HepG2 (cell line): ENCODE measurements at regions not wholly inside any gene's neighbourhood (a gene's known extent, or its start where the extent isn't known, plus 50 kb on each side); places are given as distances from the start of the nearest gene placed in this dataset.

Source experiments
- ATAC-seq: fragments of 200-7000 bp; cut with Tn5 transposase; 3 replicates; pipeline ENCODE4 v1.9.1; 2020; ENCODE audit warnings: mild to moderate bottlenecking, moderate library complexity
- BruUV-seq: library from RNA; stranded (reverse); fragments of 400-500 nt; replicated peaks from 2 replicates; lab custom pipeline; 2021; lab: Mats Ljungman, UMichigan
- CTCF ChIA-PET: fragments of 300-600 bp; formaldehyde crosslinking; extraction: SDS; loops from one replicate; lab custom pipeline; 2021; ENCODE audit warnings: low total read pairs, inconsistent platforms, low intra/inter-chr PET ratio; lab: Yijun Ruan, JAX
- POLR2A ChIA-PET: fragments of 350-600 bp; sonication (Branson Sonifier 250); formaldehyde crosslinking; loops from one replicate; lab custom pipeline; 2020; ENCODE audit warnings: antibody characterized with exemption, inconsistent platforms; lab: Yijun Ruan, JAX
- DNase-seq: peaks from one replicate; pipeline ENCODE4 v3.0.0-alpha.2; 2015; ENCODE audit warnings: low spot score
- FAIRE-seq: peaks from 3 replicates; lab custom pipeline; 2011; peaks lifted over from hg19 to GRCh38; lab: Jason Lieb, UNC
- H2AFZ ChIP-seq: one replicate; pipeline ENCODE4 v1.6.1; 2011; ENCODE audit warnings: low read length, inconsistent platforms
- H3K27ac ChIP-seq: fragments of 300-600 bp; 3 replicates; pipeline ENCODE4 v1.8.0; 2011; ENCODE audit warnings: mixed run types, mild to moderate bottlenecking, mixed read lengths, low read length, inconsistent platforms; ENCODE audit not compliant: insufficient read depth; ENCODE audit errors: extremely low read length
- H3K27me3 ChIP-seq, 2 experiments: fragments of 200-600 bp in 1 of 2; 2 replicates in 1 of 2; 3 replicates in 1 of 2; pipeline versions ENCODE4 v1.6.0 to v1.8.0; 2011; ENCODE audit warnings: low read length in 2 of 2, mild to moderate bottlenecking in 2 of 2, moderate library complexity in 2 of 2, inconsistent platforms in 1 of 2; ENCODE audit not compliant: insufficient read depth in 2 of 2, control insufficient read depth in 1 of 2
- H3K36me3 ChIP-seq, 2 experiments: fragments of 200-600 bp in 1 of 2; replicated peaks in 1 of 2; 2 replicates in 1 of 2; 3 replicates in 1 of 2; pipeline versions ENCODE4 v1.5.1 to v1.8.0; 2011; ENCODE audit warnings: low read length in 2 of 2, inconsistent platforms in 1 of 2; ENCODE audit not compliant: insufficient read depth in 2 of 2, control insufficient read depth in 1 of 2
- H3K4me1 ChIP-seq: 2 replicates; pipeline ENCODE4 v1.5.1; 2012; ENCODE audit warnings: low read length, inconsistent platforms; ENCODE audit not compliant: insufficient read depth
- H3K4me2 ChIP-seq: 2 replicates; pipeline ENCODE4 v1.6.0; 2011; ENCODE audit warnings: low read depth, low read length, inconsistent platforms
- H3K4me3 ChIP-seq, 3 experiments: fragments of 200-600 bp in 1 of 3; sonication (generic), shearing (Covaris generic) in 1 of 3; replicated peaks in 1 of 3; 2 replicates each; pipeline ENCODE4 v1.5.1; 2011 to 2016; ENCODE audit warnings: low read length in 3 of 3, inconsistent platforms in 2 of 3, low read depth in 2 of 3, mild to moderate bottlenecking in 2 of 3, control low read depth in 1 of 3, mixed read lengths in 1 of 3; ENCODE audit not compliant: insufficient read depth in 1 of 3
- H3K79me2 ChIP-seq: one replicate; pipeline ENCODE4 v1.6.1; 2011; ENCODE audit warnings: low read length, inconsistent platforms; ENCODE audit not compliant: insufficient read depth
- H3K9ac ChIP-seq: 2 replicates; pipeline ENCODE4 v1.6.0; 2011; ENCODE audit warnings: mild to moderate bottlenecking, low read depth, low read length, inconsistent platforms; ENCODE audit not compliant: insufficient read depth
- H3K9me3 ChIP-seq: 2 replicates; pipeline ENCODE4 v1.5.1; 2012; ENCODE audit warnings: mild to moderate bottlenecking, low read length
- H4K20me1 ChIP-seq: 2 replicates; pipeline ENCODE4 v1.6.0; 2011; ENCODE audit warnings: inconsistent platforms, mild to moderate bottlenecking, low read length, moderate library complexity; ENCODE audit not compliant: insufficient read depth
- ASH2L ChIP-seq: fragments of 300-600, 200-600 bp; sonication (generic); IDR thresholded peaks from 2 replicates; pipeline ENCODE4 v1.7.0; 2017; ENCODE audit warnings: low read depth, mild to moderate bottlenecking, moderate library complexity, mixed read lengths, low read length; ENCODE audit not compliant: insufficient read length
- CHD2 ChIP-seq: IDR thresholded peaks from 2 replicates; pipeline ENCODE4 v1.6.1; 2011; ENCODE audit warnings: low read depth, low read length, improper control_type of control experiment
- FOXP1 ChIP-seq, 2 experiments: fragments of 450-650 bp in 1 of 2; IDR thresholded peaks; 2 replicates each; pipeline ENCODE4 v1.6.1; 2017 to 2018; ENCODE audit warnings: antibody characterized with exemption in 1 of 2
- HDAC6 ChIP-seq: fragments of 200-600 bp; sonication (generic); IDR thresholded peaks from 2 replicates; pipeline ENCODE4 v1.7.0; 2017; ENCODE audit warnings: mild to moderate bottlenecking, antibody characterized with exemption, low read length, low read depth
- MLXIP ChIP-seq: sonication (generic); formaldehyde crosslinking; IDR thresholded peaks from 2 replicates; pipeline ENCODE4 v1.9.0; 2021; ENCODE audit warnings: missing genetic modification reagents, borderline replicate concordance
- MTERF4 ChIP-seq: sonication (generic); formaldehyde crosslinking; IDR thresholded peaks from 2 replicates; pipeline ENCODE4 v1.8.0; 2023; ENCODE audit warnings: mild to moderate bottlenecking, missing genetic modification reagents
- RAD21 ChIP-seq: fragments of 450-650 bp; formaldehyde crosslinking; IDR thresholded peaks from 2 replicates; pipeline ENCODE4 v1.5.0; 2020; ENCODE audit warnings: mild to moderate bottlenecking
- RFXANK ChIP-seq: IDR thresholded peaks from 2 replicates; pipeline ENCODE4 v1.6.1; 2016
- ZNF383 ChIP-seq: sonication (generic); formaldehyde crosslinking; IDR thresholded peaks from 2 replicates; pipeline ENCODE4 v1.4.0; 2020; ENCODE audit warnings: missing genetic modification reagents, mild to moderate bottlenecking, borderline replicate concordance
- WGBS: methylation state at CpG from one replicate; pipeline ENCODE4 v1.1.6; 2017; ENCODE audit warnings: low lambda C conversion rate; 5-methylcytosine and 5-hydroxymethylcytosine counted together
- in situ Hi-C: cut with HindIII; loops from 2 replicates; pipeline ENCODE4 v1.10.0; 2017; ENCODE audit warnings: low pct_unique_long_range_greater_than_20kb; ENCODE audit not compliant: extremely low pct_ligation_motif_present
- intact Hi-C: fragments of 100-400 bp; cut with micrococcal nuclease; formaldehyde crosslinking; loops from one replicate; pipeline ENCODE4 v1.10.0; 2022; ENCODE audit not compliant: unreplicated experiment

- H3K4me1 ChIP-seq: no peaks in the 10 kb centered on the region
- no peak overlapping the region for H3K4me2 ChIP-seq
- CTCF ChIA-PET: no interaction called here
- H2AFZ ChIP-seq: no peak overlapping the region
- H3K79me2 ChIP-seq: no peaks in the 10 kb centered on the region
- ATAC-seq (no peak), DNase-seq (no peak), FAIRE-seq (no peak)
- H3K4me3 ChIP-seq: no peak overlapping the region
- TF ChIP-seq MLXIP (CRISPR knock-in tag) (no peak), RFXANK (CRISPR knock-in tag) (no peak), ASH2L (no peak), MTERF4 (no peak), HDAC6 (no peak), FOXP1 (IDR thresholded peaks at IDR 0.05) (no peak), FOXP1 (CRISPR knock-in tag; IDR thresholded peaks at IDR 0.05) (no peak), CHD2 (no peak), RAD21 (CRISPR knock-in tag) (no peak), ZNF383 (no peak)
- no peaks in the 10 kb centered on the region for H3K36me3 ChIP-seq
- H3K27me3 ChIP-seq: peaks cover 0 to 4% of the 10 kb centered on the region in 2 experiments; a peak in 1 of 5 replicates
- in situ Hi-C loops: no loop called here
- no peaks in the 10 kb centered on the region for H3K9me3 ChIP-seq
- H3K27ac ChIP-seq: no peak overlapping the region
- POLR2A ChIA-PET: no interaction called here
- intact Hi-C loops: no loop called here
- BruUV-seq: no TSS peak
- WGBS: 48% methylated on average over 7 of the region's 7 CpGs
- H4K20me1 ChIP-seq: no peaks in the 10 kb centered on the region
- H3K9ac ChIP-seq: no peak overlapping the region
These were observed 228.5 kb upstream of the SMIM21 start for GRCh38 chr18:75656035-75656434.
